ENCODE measurements at regions not wholly inside any gene's neighbourhood (a gene's known extent, or its start where the extent isn't known, plus 50 kb on each side); places are given as distances from the start of the nearest gene placed in this dataset.

DNA sequence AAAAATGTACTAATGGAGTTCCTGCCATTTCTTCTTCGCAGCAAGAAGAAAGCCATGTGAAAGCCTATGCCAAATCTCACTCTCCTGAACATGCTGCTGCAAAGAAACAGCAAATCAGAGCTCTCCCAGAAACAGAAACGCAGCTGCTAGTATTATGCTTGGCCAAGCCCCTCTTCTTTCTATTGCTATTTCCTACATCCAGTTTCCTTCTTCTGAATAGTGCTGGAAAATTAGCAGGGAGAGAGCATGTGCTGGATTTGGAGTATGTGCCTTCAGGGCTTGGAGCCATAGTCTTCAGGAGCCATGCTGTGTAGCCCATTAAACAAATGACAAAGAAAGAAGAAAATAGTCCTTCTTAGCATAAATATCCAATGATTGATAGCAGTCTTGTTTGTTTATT lies 852.0 kb upstream of the PHF14 start:
- TF ChIP-seq, protein P1, sequence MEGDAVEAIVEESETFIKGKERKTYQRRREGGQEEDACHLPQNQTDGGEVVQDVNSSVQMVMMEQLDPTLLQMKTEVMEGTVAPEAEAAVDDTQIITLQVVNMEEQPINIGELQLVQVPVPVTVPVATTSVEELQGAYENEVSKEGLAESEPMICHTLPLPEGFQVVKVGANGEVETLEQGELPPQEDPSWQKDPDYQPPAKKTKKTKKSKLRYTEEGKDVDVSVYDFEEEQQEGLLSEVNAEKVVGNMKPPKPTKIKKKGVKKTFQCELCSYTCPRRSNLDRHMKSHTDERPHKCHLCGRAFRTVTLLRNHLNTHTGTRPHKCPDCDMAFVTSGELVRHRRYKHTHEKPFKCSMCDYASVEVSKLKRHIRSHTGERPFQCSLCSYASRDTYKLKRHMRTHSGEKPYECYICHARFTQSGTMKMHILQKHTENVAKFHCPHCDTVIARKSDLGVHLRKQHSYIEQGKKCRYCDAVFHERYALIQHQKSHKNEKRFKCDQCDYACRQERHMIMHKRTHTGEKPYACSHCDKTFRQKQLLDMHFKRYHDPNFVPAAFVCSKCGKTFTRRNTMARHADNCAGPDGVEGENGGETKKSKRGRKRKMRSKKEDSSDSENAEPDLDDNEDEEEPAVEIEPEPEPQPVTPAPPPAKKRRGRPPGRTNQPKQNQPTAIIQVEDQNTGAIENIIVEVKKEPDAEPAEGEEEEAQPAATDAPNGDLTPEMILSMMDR (IDR thresholded peaks at IDR 0.05), result no peak
- TF ChIP-seq POLR2AphosphoS5 (IDR thresholded peaks at IDR 0.05), result no peak
- no peak for TF ChIP-seq POLR2A (IDR thresholded peaks at IDR 0.05)
- TF ChIP-seq EP300 (IDR thresholded peaks at IDR 0.05), result no peak
